ENCODE measurements at regions not wholly inside any gene's neighbourhood (a gene's known extent, or its start where the extent isn't known, plus 50 kb on each side); places are given as distances from the start of the nearest gene placed in this dataset.
"Not testable (repeated sequence)": the region's sequence is repeated elsewhere in the genome, so short reads cannot be mapped to it uniquely, and the experiment has no call there.

- DNase-seq (ENCODE audit: low read depth, low spot score): no peak
Measured at GRCh38 chr17:45646288-45646988, 137.7 kb upstream of the CRHR1 start.

- no peak for DNase-seq (ENCODE audit: low read depth, low spot score)
Measured at GRCh38 chr17:45648642-45649041, 135.5 kb upstream of the CRHR1 start.

- no peak for DNase-seq (ENCODE audit: low read depth, low spot score)
Measured at GRCh38 chr17:45649796-45650195, 134.3 kb upstream of the CRHR1 start.

GRCh38 chr17:45650561-45650960, 133.6 kb upstream of the CRHR1 start:
- DNase-seq (ENCODE audit: low read depth, low spot score): no peak

- DNase-seq (ENCODE audit: low read depth, low spot score): no peak
Measured at GRCh38 chr17:45651145-45651709, 132.9 kb upstream of the CRHR1 start.

GRCh38 chr17:45653616-45654015, 130.5 kb upstream of the CRHR1 start:
- no peak for DNase-seq (ENCODE audit: low read depth, low spot score)

- no peak for DNase-seq (ENCODE audit: low read depth, low spot score)
Measured at GRCh38 chr17:45656527-45657181, 127.5 kb upstream of the CRHR1 start.

GRCh38 chr17:45660474-45660873, 123.6 kb upstream of the CRHR1 start:
- DNase-seq (ENCODE audit: low read depth, low spot score): no peak

- no peak for DNase-seq (ENCODE audit: low read depth, low spot score)
Measured at GRCh38 chr17:45662432-45662831, 121.7 kb upstream of the CRHR1 start.

- DNase-seq (ENCODE audit: low read depth, low spot score): no peak
Measured at GRCh38 chr17:45663772-45664171, 120.3 kb upstream of the CRHR1 start.

GRCh38 chr17:45664921-45665320, 119.2 kb upstream of the CRHR1 start:
- no peak for DNase-seq (ENCODE audit: low read depth, low spot score)

- DNase-seq (ENCODE audit: low read depth, low spot score): no peak
Measured at GRCh38 chr17:45666046-45666600, 118.0 kb upstream of the CRHR1 start.

GRCh38 chr17:45666641-45667040, 117.5 kb upstream of the CRHR1 start:
- DNase-seq (ENCODE audit: low read depth, low spot score): no peak

GRCh38 chr17:45667591-45668171, 116.4 kb upstream of the CRHR1 start:
- no peak for DNase-seq (ENCODE audit: low read depth, low spot score)

GRCh38 chr17:45668316-45668715, 115.8 kb upstream of the CRHR1 start:
- DNase-seq (ENCODE audit: low read depth, low spot score): no peak

GRCh38 chr17:45672301-45672700, 111.8 kb upstream of the CRHR1 start:
- no peak for DNase-seq (ENCODE audit: low read depth, low spot score)

GRCh38 chr17:45672792-45673191, 111.3 kb upstream of the CRHR1 start:
- DNase-seq (ENCODE audit: low read depth, low spot score): no peak

GRCh38 chr17:45673759-45674158, 110.4 kb upstream of the CRHR1 start:
- not testable (repeated sequence) for DNase-seq (ENCODE audit: low read depth, low spot score)

- no peak for DNase-seq (ENCODE audit: low read depth, low spot score)
Measured at GRCh38 chr17:45675012-45675411, 109.1 kb upstream of the CRHR1 start.

GRCh38 chr17:45675892-45676291, 108.2 kb upstream of the CRHR1 start:
- DNase-seq (ENCODE audit: low read depth, low spot score): no peak

GRCh38 chr17:45676695-45677094, 107.4 kb upstream of the CRHR1 start:
- no peak for DNase-seq (ENCODE audit: low read depth, low spot score)

- DNase-seq (ENCODE audit: low read depth, low spot score): no peak
Measured at GRCh38 chr17:45677770-45678169, 106.3 kb upstream of the CRHR1 start.

Data from activated CD4-positive, CD25-positive, alpha-beta regulatory T cell treated with anti-CD3 and anti-CD28 coated beads, Interleukin-2, amount 50 U/mL, for 16 hours (primary cell).